ENCODE measurements at regions not wholly inside any gene's neighbourhood (a gene's known extent, or its start where the extent isn't known, plus 50 kb on each side); places are given as distances from the start of the nearest gene placed in this dataset.

DNA sequence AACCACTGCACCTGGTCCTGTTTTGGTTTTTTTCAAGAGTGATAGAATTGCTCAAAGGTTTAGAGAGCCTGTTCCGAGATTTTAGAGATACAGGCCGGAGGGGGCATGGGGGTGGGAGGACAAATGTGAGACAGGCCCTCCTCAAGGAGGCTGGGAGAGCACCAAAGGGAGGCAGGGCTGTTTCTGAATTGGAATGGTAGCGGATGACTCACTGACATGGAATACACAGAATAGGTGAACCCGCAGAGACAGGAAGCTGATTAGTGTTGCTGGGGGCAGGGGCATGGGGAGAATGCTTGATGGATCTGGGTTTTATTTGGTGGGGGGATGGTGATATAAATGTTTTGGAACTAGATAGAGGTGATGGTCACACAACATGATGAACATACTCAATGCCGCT is 111.0 kb upstream of the MGAT5 start:
- Histone ChIP-seq H3K9me3 (ENCODE audit: control insufficient read depth in 2 of 3, low read length in 3 of 3) (no peaks in the 10 kb centered on the region), H3K27ac (ENCODE audit: low read depth, low read length) (no peak overlapping the region), H3K27me3 (ENCODE audit: control insufficient read depth in 2 of 2, insufficient read depth in 2 of 2, low read length in 2 of 2) (no peaks in the 10 kb centered on the region), H3K36me3 (ENCODE audit: control insufficient read depth in 2 of 3, insufficient read depth in 3 of 3, low read length in 3 of 3) (no peaks in the 10 kb centered on the region), H3K4me3 (ENCODE audit: low read length) (no peak overlapping the region), H3K4me1 (ENCODE audit: control insufficient read depth in 2 of 2, insufficient read depth in 2 of 2, low read length in 2 of 2) (peaks cover 6 to 12% of the 10 kb centered on the region in 2 donors)
- DNase-seq (no peak), ATAC-seq (no peak)
- no peak overlapping the region for H3K4me3 Mint-ChIP-seq
- ChIA-PET CTCF (no interaction called here), POLR2A (interaction anchor here (1.1 kb wide), 1 partner anchor 19 kb away, joined by 3 read pairs; no protein-coding TSS in a partner anchor)
- no peaks in the 10 kb centered on the region for H3K27me3 Mint-ChIP-seq
- peak overlapping the region in 6 of 9 donors; percentile 0 to 38 (median 30) for H3K27ac Mint-ChIP-seq
- H3K36me3 Mint-ChIP-seq = peaks cover 0 to 26% (median 5%) of the 10 kb centered on the region in 5 donors
- H3K9me3 Mint-ChIP-seq = no peaks in the 10 kb centered on the region
- intact Hi-C loops (cut with micrococcal nuclease) = no loop called here
- H3K4me1 Mint-ChIP-seq = peaks cover 40 to 96% (median 77%) of the 10 kb centered on the region in 7 donors

DNA sequence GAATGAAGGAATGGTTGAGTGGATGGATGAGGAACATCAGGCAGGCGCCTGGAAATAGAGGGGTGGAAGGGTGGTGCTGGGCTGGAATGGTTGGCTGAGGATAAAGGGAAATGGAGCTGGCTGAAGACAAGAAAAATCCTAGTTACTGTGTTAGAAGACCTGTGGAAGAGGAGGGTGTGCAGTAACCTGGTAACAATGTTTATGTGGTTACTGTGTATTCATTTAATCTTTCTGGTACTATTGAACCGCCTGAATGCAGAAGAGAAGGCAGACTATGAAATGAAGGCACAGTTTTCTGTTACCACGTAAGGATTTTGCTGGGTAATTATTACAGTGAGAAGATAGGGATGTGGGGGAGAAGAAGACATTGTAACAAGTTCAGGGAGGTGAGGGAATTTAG is 110.3 kb upstream of the MGAT5 start:
- intact Hi-C loops (cut with micrococcal nuclease) = no loop called here
- Histone ChIP-seq H3K27ac (ENCODE audit: low read depth, low read length) (no peak overlapping the region), H3K4me1 (ENCODE audit: control insufficient read depth in 2 of 2, insufficient read depth in 2 of 2, low read length in 2 of 2) (peaks cover 0 to 12% of the 10 kb centered on the region in 2 donors), H3K36me3 (ENCODE audit: control insufficient read depth in 2 of 3, insufficient read depth in 3 of 3, low read length in 3 of 3) (no peaks in the 10 kb centered on the region), H3K9me3 (ENCODE audit: control insufficient read depth in 2 of 3, low read length in 3 of 3) (no peaks in the 10 kb centered on the region), H3K27me3 (ENCODE audit: control insufficient read depth in 2 of 2, insufficient read depth in 2 of 2, low read length in 2 of 2) (no peaks in the 10 kb centered on the region), H3K4me3 (ENCODE audit: low read length) (no peak overlapping the region)
- ChIA-PET CTCF (no interaction called here), POLR2A (no interaction called here)
- peaks cover 0 to 26% (median 5%) of the 10 kb centered on the region in 5 donors for H3K36me3 Mint-ChIP-seq
- H3K27ac Mint-ChIP-seq = peak overlapping the region in 6 of 9 donors; percentile 0 to 59 (median 29)
- peaks cover 37 to 95% (median 76%) of the 10 kb centered on the region in 7 donors for H3K4me1 Mint-ChIP-seq
- no peaks in the 10 kb centered on the region for H3K27me3 Mint-ChIP-seq
- H3K9me3 Mint-ChIP-seq = no peaks in the 10 kb centered on the region
- no peak overlapping the region for H3K4me3 Mint-ChIP-seq
- no peak for DNase-seq
- no peak for ATAC-seq

DNA sequence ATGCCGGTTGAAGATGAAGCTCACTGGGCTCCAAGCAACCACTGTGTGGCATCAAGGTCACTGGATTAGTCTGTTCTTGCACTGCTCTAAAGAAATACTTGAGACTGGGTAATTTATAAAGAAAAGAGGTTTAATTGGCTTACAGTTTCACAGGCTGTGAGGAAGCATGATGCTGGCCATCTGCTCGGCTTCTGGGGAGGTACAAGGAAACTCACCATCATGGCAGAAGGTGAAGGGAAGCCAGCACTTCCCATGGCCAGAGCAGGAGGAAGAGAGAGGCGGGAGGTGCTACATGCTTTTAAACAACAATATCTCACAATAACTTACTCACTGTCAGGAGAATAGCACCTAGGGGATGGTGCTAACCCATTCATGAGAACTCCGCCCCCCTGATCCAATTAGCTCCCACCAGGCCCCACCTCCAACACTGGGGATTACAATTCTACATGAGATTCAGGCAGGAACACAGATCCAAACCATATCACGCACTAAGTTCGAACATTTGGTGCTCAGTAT is 109.7 kb upstream of the MGAT5 start:
- Histone ChIP-seq H3K27ac (ENCODE audit: low read depth, low read length) (no peak overlapping the region), H3K4me1 (ENCODE audit: control insufficient read depth in 2 of 2, insufficient read depth in 2 of 2, low read length in 2 of 2) (peaks cover 0 to 12% of the 10 kb centered on the region in 2 donors), H3K4me3 (ENCODE audit: low read length) (no peak overlapping the region), H3K27me3 (ENCODE audit: control insufficient read depth in 2 of 2, insufficient read depth in 2 of 2, low read length in 2 of 2) (no peaks in the 10 kb centered on the region), H3K36me3 (ENCODE audit: control insufficient read depth in 2 of 3, insufficient read depth in 3 of 3, low read length in 3 of 3) (no peaks in the 10 kb centered on the region), H3K9me3 (ENCODE audit: control insufficient read depth in 2 of 3, low read length in 3 of 3) (no peaks in the 10 kb centered on the region)
- Mint-ChIP-seq H3K9me3 (no peaks in the 10 kb centered on the region), H3K4me1 (peaks cover 36 to 91% (median 71%) of the 10 kb centered on the region in 7 donors), H3K36me3 (peaks cover 0 to 26% (median 5%) of the 10 kb centered on the region in 5 donors), H3K27me3 (no peaks in the 10 kb centered on the region), H3K27ac (peak overlapping the region in 6 of 9 donors; percentile 0 to 59 (median 29)), H3K4me3 (no peak overlapping the region)
- DNase-seq = no peak
- POLR2A ChIA-PET = no interaction called here
- intact Hi-C loops (cut with micrococcal nuclease) = no loop called here
- CTCF ChIA-PET = interaction anchor here (1.1 kb wide), 1 partner anchor 26 kb away, joined by 3 read pairs; no protein-coding TSS in a partner anchor
- ATAC-seq = no peak

DNA sequence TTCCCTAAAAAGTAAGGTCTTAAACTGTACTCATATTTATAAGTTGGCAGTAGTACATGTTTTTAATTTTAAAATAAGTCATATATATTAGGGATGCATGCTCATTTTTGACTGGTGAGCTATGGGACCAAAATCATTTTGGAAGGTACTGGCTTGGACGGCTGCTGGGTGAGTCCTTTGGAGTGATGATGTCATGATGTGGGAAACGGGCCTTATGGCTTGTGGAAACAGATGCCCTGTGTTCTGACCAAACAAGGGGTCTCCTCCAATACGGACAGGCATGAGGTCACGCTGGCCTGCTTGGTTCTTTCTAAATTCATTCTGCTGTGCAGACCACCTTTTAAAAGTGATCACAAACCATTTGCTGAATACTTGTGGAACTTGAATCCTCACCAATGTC is 109.2 kb upstream of the MGAT5 start:
- CTCF ChIA-PET = interaction anchor here (1.1 kb wide), 1 partner anchor 26 kb away, joined by 3 read pairs; no protein-coding TSS in a partner anchor
- peak overlapping the region in 1 of 9 donors; percentile 1 for H3K27ac Mint-ChIP-seq

DNA sequence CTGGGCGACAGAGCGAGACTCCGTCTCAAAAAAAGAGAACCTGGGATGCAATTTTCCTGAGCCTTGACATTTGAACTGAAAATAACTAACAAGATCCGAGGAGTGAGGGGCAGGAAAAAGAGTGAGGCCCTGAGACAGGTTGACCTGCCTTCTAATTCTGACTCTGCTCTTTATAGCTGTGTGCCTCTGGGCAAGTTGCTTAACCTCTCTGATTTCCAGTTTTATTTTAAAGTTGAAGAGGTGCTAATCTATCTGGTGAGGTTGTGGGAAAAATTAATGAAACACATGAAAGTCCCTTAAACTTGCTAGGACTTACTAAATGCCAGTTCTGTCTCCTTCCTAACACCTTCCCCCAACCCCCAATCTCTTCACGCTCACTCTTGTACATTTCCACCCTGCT is 108.4 kb upstream of the MGAT5 start:
- intact Hi-C loops (cut with micrococcal nuclease) = no loop called here
- H3K9me3 ChIP-seq (ENCODE audit: control insufficient read depth in 2 of 3, low read length in 3 of 3) = no peaks in the 10 kb centered on the region
- H3K9me3 Mint-ChIP-seq = no peaks in the 10 kb centered on the region
- H3K27ac Mint-ChIP-seq = peak overlapping the region in 7 of 9 donors; percentile 1 to 62 (median 48)
- peaks cover 0 to 4% of the 10 kb centered on the region in 2 donors for H3K4me1 ChIP-seq (ENCODE audit: control insufficient read depth in 2 of 2, insufficient read depth in 2 of 2, low read length in 2 of 2)
- ATAC-seq (no peak), DNase-seq (no peak)
- peaks cover 37 to 89% (median 66%) of the 10 kb centered on the region in 7 donors for H3K4me1 Mint-ChIP-seq
- peaks cover 0 to under 1% (median 0%) of the 10 kb centered on the region in 3 experiments for H3K36me3 ChIP-seq (ENCODE audit: control insufficient read depth in 2 of 3, insufficient read depth in 3 of 3, low read length in 3 of 3)
- ChIA-PET CTCF (no interaction called here), POLR2A (no interaction called here)
- H3K36me3 Mint-ChIP-seq = peaks cover 0 to 26% (median 5%) of the 10 kb centered on the region in 5 donors
- H3K27me3 Mint-ChIP-seq = no peaks in the 10 kb centered on the region
- no peaks in the 10 kb centered on the region for H3K27me3 ChIP-seq (ENCODE audit: control insufficient read depth in 2 of 2, insufficient read depth in 2 of 2, low read length in 2 of 2)
- H3K4me3 Mint-ChIP-seq = no peak overlapping the region
- no peak overlapping the region for H3K4me3 ChIP-seq (ENCODE audit: low read length)
- H3K27ac ChIP-seq (ENCODE audit: low read depth, low read length) = no peak overlapping the region

More for the DNA sequence above, 109.2 kb upstream of the MGAT5 start:
- no peaks in the 10 kb centered on the region for H3K27me3 ChIP-seq (ENCODE audit: control insufficient read depth in 2 of 2, insufficient read depth in 2 of 2, low read length in 2 of 2)
- DNase-seq (no peak), ATAC-seq (no peak)
- H3K4me1 ChIP-seq (ENCODE audit: control insufficient read depth in 2 of 2, insufficient read depth in 2 of 2, low read length in 2 of 2) = peaks cover 0 to 10% of the 10 kb centered on the region in 2 donors
- no peak overlapping the region for H3K27ac ChIP-seq (ENCODE audit: low read depth, low read length)
- H3K4me3 ChIP-seq (ENCODE audit: low read length) = no peak overlapping the region
- Mint-ChIP-seq H3K36me3 (peaks cover 0 to 26% (median 5%) of the 10 kb centered on the region in 5 donors), H3K4me1 (peaks cover 38 to 91% (median 70%) of the 10 kb centered on the region in 7 donors), H3K9me3 (no peaks in the 10 kb centered on the region), H3K4me3 (no peak overlapping the region), H3K27me3 (no peaks in the 10 kb centered on the region)
- no peaks in the 10 kb centered on the region for H3K9me3 ChIP-seq (ENCODE audit: control insufficient read depth in 2 of 3, low read length in 3 of 3)
- H3K36me3 ChIP-seq (ENCODE audit: control insufficient read depth in 2 of 3, insufficient read depth in 3 of 3, low read length in 3 of 3) = no peaks in the 10 kb centered on the region
- POLR2A ChIA-PET = no interaction called here
- intact Hi-C loops (cut with micrococcal nuclease) = no loop called here

DNA sequence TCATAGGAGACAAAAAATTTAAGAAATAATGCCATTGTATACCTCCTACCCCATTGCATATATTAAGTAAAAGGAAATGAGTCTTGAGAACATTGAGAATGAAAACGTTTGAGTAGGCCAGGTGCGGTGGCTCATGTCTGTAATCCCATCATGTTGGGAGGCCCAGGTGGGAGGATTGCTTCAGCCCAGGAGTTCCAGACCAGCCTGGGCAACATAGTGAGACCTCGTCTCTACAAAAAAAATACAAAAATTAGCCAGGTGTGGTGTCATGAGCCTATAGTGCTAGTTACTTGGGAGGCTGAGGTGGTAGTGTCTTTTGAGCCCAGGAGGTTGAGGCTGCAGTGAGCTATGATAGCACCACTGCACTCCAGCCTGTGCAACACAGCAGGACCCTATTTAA is 107.7 kb upstream of the MGAT5 start:
- Histone ChIP-seq H3K27me3 (ENCODE audit: control insufficient read depth in 2 of 2, insufficient read depth in 2 of 2, low read length in 2 of 2) (no peaks in the 10 kb centered on the region), H3K36me3 (ENCODE audit: control insufficient read depth in 2 of 3, insufficient read depth in 3 of 3, low read length in 3 of 3) (peaks cover 0 to 6% (median 0%) of the 10 kb centered on the region in 3 experiments), H3K4me1 (ENCODE audit: control insufficient read depth in 2 of 2, insufficient read depth in 2 of 2, low read length in 2 of 2) (no peaks in the 10 kb centered on the region), H3K9me3 (ENCODE audit: control insufficient read depth in 2 of 3, low read length in 3 of 3) (no peaks in the 10 kb centered on the region), H3K4me3 (ENCODE audit: low read length) (no peak overlapping the region), H3K27ac (ENCODE audit: low read depth, low read length) (no peak overlapping the region)
- intact Hi-C loops (cut with micrococcal nuclease) = no loop called here
- peaks cover 33 to 84% (median 59%) of the 10 kb centered on the region in 7 donors for H3K4me1 Mint-ChIP-seq
- ATAC-seq (no peak), DNase-seq (no peak)
- ChIA-PET CTCF (interaction anchor here (1.0 kb wide), 1 partner anchor 11 kb away, joined by 5 read pairs; no protein-coding TSS in a partner anchor), POLR2A (no interaction called here)
- peak overlapping the region in 4 of 9 donors; percentile 27 to 62 (median 44) for H3K27ac Mint-ChIP-seq
- no peak overlapping the region for H3K4me3 Mint-ChIP-seq
- H3K9me3 Mint-ChIP-seq = no peaks in the 10 kb centered on the region
- H3K27me3 Mint-ChIP-seq = no peaks in the 10 kb centered on the region
- peaks cover 0 to 26% (median 5%) of the 10 kb centered on the region in 5 donors for H3K36me3 Mint-ChIP-seq

DNA sequence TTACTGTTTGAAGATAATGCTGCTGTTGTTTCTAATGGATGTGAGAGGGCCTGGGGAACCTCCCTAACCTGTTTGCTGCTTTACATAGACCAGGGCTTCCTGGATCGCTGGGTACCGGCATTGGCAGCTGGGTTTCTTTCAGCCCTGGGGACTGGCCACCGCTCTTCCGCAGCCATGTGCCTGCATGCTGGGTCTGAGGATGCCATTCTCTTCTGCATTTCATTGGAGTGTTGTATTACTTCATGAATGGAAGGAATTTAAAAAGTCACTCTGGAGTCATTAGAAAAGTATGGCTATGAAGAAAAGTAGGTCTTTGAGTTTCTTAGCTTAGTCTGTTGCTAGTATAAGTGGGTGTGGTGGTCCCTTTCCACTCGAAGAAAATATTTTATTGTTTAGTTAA is 107.3 kb upstream of the MGAT5 start:
- intact Hi-C loops (cut with micrococcal nuclease) = no loop called here
- H3K36me3 ChIP-seq (ENCODE audit: control insufficient read depth in 2 of 3, insufficient read depth in 3 of 3, low read length in 3 of 3) = peaks cover 0 to 8% (median 0%) of the 10 kb centered on the region in 3 experiments
- ChIA-PET POLR2A (no interaction called here), CTCF (interaction anchor here (1.0 kb wide), 1 partner anchor 11 kb away, joined by 5 read pairs; no protein-coding TSS in a partner anchor)
- no peak for DNase-seq
- no peak for ATAC-seq
- no peak overlapping the region for H3K27ac ChIP-seq (ENCODE audit: low read depth, low read length)
- H3K36me3 Mint-ChIP-seq = peaks cover 0 to 27% (median 8%) of the 10 kb centered on the region in 5 donors
- peaks cover 0 to 1% (median 0%) of the 10 kb centered on the region in 11 donors for H3K9me3 Mint-ChIP-seq
- H3K4me1 Mint-ChIP-seq = peaks cover 28 to 80% (median 55%) of the 10 kb centered on the region in 7 donors
- H3K27me3 Mint-ChIP-seq = no peaks in the 10 kb centered on the region
- H3K27ac Mint-ChIP-seq = peak overlapping the region in 3 of 9 donors; percentile 30 to 48 (median 33)
- H3K9me3 ChIP-seq (ENCODE audit: control insufficient read depth in 2 of 3, low read length in 3 of 3) = no peaks in the 10 kb centered on the region
- H3K4me3 Mint-ChIP-seq = no peak overlapping the region
- no peaks in the 10 kb centered on the region for H3K27me3 ChIP-seq (ENCODE audit: control insufficient read depth in 2 of 2, insufficient read depth in 2 of 2, low read length in 2 of 2)
- no peak overlapping the region for H3K4me3 ChIP-seq (ENCODE audit: low read length)
- H3K4me1 ChIP-seq (ENCODE audit: control insufficient read depth in 2 of 2, insufficient read depth in 2 of 2, low read length in 2 of 2) = no peaks in the 10 kb centered on the region
